Kidney capillary endothelial cell (primary cell): ENCODE measurements at regions not wholly inside any gene's neighbourhood (a gene's known extent, or its start where the extent isn't known, plus 50 kb on each side); places are given as distances from the start of the nearest gene placed in this dataset.
"Not testable (repeated sequence)": the region's sequence is repeated elsewhere in the genome, so short reads cannot be mapped to it uniquely, and the experiment has no call there.

Experiments used
- DNase-seq: peaks from one replicate; pipeline ENCODE4 v3.0.0-alpha.2; 2018; ENCODE audit warnings: low spot score

GRCh38 chr2:193480187-193480586 is 1285.5 kb upstream of the TMEFF2 start:
- no peak for DNase-seq

GRCh38 chr2:193476171-193476800 is 1281.6 kb upstream of the TMEFF2 start:
- no peak for DNase-seq

GRCh38 chr2:193475038-193475437 is 1280.3 kb upstream of the TMEFF2 start:
- DNase-seq = no peak

GRCh38 chr2:193469251-193469650 is 1274.5 kb upstream of the TMEFF2 start:
- no peak for DNase-seq

DNA sequence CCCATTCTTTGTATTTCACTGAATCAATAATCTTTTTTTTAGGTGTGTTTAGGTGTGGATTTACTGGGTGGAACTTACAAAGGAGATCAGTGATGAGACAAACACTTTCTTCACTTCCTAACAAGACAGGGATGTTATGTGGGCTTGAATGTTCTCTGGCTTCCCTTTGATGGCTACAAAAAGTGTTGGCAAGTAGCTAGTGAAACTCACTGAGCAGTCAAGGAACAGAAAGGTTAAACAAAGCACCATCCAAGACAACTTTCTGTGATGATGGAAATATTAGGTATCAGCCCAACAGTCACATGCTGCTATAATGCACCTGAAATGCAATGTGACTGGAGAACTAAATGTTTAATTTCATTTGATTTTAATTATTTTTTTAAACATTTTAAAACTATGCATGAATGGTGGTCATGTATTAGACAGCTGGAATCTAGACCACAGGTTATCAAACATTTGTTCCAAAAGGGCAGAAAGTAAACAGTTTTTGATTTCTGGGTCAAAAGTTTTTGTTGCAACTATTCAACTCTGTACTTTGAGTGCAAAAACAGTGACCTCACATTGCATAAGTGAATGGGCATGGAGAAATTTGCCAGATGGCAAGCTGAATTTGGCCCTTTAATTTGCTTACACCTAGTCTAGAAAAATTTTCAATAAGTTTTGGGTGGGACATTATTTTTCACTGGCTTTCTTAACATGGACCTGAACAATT is 1272.7 kb upstream of the TMEFF2 start:
- DNase-seq = no peak

GRCh38 chr2:193463011-193463410 is 1268.3 kb upstream of the TMEFF2 start:
- no peak for DNase-seq

- DNase-seq = no peak
These were observed 1267.7 kb upstream of the TMEFF2 start for GRCh38 chr2:193462411-193462810.

DNA sequence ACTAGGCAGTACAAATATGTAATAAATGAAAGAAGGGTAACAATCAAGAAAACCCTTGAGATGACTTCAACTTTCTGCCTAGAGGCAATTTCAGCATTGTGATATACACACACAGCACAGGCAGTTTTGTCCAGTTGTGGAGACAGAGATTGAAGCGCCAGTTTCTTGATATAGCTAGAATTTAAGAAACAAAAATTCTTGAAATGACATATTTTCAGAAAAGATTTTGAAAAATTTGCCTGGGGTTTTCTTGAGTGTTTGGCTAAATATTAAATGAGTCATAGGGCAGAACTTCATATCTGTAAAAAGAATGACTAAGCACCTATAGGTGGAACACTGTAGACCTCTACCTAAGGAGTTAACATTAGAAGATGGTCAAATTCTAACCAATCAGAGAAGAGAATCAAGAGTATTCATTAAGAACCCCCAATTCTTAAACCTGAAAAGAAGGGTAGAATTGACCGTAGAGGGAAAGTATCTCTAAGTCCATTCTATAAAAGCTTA is 1266.8 kb upstream of the TMEFF2 start:
- no peak for DNase-seq

GRCh38 chr2:193446967-193447366 is 1252.2 kb upstream of the TMEFF2 start:
- DNase-seq = no peak

GRCh38 chr2:193442293-193442692 is 1247.6 kb upstream of the TMEFF2 start:
- no peak for DNase-seq

DNA sequence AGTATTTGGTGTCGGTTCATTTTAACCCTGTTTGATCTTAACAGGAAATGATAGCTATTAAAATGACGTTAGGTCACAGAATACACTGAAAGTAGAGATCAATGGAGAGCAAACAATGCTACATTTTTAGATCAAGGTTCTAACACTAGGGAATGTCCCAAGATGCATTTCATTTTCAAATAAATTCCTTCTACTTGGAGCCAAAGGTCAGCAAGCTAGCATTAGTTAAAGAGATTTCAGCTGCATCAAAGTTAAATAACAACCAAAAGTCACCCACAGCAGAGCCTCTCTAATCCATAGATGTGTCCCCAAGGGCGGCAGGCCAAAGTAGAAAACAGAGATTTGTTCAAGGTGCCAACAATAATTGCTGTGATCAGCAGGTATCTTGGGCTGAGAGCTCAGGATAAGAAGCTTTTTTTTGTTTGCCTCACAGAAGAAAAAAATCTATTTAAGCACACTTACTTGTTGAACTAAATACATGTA is 1233.6 kb upstream of the TMEFF2 start:
- DNase-seq = no peak

GRCh38 chr2:193412368-193412767 is 1217.6 kb upstream of the TMEFF2 start:
- not testable (repeated sequence) for DNase-seq

DNA sequence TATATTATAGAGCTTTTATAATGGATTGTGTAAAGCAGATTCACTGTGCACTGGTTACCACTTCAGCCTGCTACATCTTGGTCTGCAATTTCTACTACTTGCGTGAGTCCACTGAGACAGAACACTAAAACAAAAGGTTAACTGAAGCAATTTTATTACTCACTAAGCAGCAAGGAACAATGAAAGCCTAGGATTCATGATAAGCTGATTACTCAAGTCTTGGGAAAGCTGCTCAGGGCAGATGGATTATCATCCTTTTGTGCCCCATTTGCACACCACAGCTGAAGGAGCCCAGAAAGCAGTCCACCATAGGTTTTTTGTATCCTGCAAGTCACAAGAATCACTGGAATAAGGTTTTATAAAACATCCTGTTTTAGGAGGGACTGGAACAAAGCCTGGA is 1215.2 kb upstream of the TMEFF2 start:
- DNase-seq = no peak

- no peak for DNase-seq
These were observed 1187.8 kb upstream of the TMEFF2 start for GRCh38 chr2:193382583-193382982.

- DNase-seq = no peak
These were observed 1183.1 kb upstream of the TMEFF2 start for GRCh38 chr2:193377789-193378188.

- DNase-seq = no peak
These were observed 1178.4 kb upstream of the TMEFF2 start for GRCh38 chr2:193373120-193373519.

DNA sequence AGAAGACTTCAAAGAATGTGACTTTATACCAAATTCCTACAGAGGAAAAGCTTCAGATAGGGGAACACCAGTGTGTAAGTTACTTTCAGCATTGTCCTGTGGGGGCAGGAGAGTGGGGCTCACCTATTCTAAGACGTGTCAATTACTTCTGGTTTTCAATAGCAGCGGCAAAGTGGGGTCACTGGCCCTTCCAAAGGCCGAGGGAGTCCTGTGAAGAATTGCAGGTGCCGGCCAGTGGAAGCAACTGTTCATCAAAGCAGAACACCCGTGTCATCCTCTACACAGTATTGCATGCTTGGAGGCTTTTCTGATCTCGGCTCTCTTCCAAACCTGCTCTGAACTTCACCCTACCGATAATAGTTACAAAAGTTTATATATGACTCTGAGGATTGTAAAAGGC is 1176.5 kb upstream of the TMEFF2 start:
- DNase-seq = no peak

- DNase-seq = no peak
These were observed 1173.9 kb upstream of the TMEFF2 start for GRCh38 chr2:193368615-193369014.

GRCh38 chr2:193357508-193357907 is 1162.8 kb upstream of the TMEFF2 start:
- no peak for DNase-seq

DNA sequence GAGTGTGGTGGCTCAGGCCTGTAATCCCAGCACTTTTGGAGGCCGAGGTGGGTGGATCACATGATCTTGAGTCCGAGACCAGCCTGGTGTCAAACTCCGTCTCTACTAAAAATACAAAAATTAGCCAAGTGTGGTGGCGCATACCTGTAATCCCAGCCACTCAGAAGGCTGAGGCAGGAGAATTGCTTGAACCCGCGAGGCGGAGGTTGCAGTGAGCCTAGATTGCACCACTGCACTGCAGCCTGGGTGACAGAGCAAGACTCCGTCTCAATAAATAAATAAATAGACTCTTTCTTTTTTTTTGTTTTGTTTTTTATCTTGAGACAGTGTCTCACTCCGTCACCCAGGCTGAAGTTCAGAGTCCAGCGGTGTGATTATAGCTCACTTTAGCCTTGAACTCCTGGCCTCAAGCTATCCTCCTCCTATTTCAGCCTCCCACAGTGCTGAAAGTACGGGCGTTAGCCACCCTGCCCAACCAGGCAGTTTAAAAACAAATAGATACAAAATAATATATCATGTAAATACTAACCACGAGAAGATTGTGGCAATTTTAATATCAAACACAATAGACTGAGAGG is 1158.0 kb upstream of the TMEFF2 start:
- DNase-seq = not testable (repeated sequence)

GRCh38 chr2:193350509-193350908 is 1155.8 kb upstream of the TMEFF2 start:
- no peak for DNase-seq

DNA sequence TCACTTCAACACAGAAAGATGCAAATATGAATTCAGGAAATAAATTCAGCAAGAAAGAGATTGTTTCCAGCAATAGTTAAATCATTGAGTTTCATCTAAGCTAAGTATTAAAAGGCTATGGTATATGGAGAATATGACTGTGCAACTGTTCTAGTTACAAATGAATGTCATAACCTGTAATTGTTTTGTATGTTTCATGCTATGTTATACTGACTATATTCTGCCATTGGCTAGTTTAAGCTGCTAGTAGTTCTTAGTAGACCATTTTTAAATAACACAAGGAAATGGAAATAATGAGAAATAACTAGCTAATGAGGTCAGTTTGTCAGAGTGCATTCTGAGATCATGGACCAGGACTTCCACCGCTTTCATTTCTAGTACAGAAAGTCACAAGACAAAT is 1154.9 kb upstream of the TMEFF2 start:
- DNase-seq = no peak

DNA sequence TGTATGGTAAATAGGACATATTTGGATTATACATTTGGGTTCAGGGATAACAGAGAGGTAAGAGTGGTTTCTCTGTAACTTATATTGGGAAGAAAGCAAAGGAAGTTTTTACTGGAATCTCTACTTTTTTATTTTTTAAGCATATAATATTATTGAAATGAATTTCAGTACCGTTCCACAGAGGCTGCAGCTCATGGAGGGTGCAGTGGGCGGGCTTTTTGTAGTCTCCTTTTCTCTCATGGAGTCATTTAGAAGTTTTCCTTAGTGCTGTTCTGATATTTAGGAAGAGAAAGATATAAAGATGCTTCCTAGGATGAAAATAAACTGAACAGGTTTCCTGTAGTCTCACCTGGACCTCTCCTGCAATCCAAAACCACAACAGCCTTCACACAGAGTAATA is 1153.3 kb upstream of the TMEFF2 start:
- DNase-seq = no peak
